ENCODE measurements at regions not wholly inside any gene's neighbourhood (a gene's known extent, or its start where the extent isn't known, plus 50 kb on each side); places are given as distances from the start of the nearest gene placed in this dataset.

- no peak for TF ChIP-seq POLR2A (IDR thresholded peaks at IDR 0.05; ENCODE audit: low read length)
- no peak for TF ChIP-seq GATA1 (IDR thresholded peaks at IDR 0.05; ENCODE audit: low read depth, low read length)
Measured at GRCh38 chr1:222161676-222162075, 386.2 kb downstream of the HHIPL2 start.
